Smooth muscle cell (in vitro differentiated cells): ENCODE measurements at regions not wholly inside any gene's neighbourhood (a gene's known extent, or its start where the extent isn't known, plus 50 kb on each side); places are given as distances from the start of the nearest gene placed in this dataset.
"Not testable (repeated sequence)": the region's sequence is repeated elsewhere in the genome, so short reads cannot be mapped to it uniquely, and the experiment has no call there.

Experiments used
- DNase-seq: peaks from one replicate; lab custom pipeline; 2025; ENCODE audit not compliant: unreplicated experiment; lab: John Stamatoyannopoulos, UW
- H2AFZ ChIP-seq: fragments of 200-600 bp; sonication (generic); 2 replicates; pipeline ENCODE4 v1.6.0; 2016; ENCODE audit warnings: antibody characterized with exemption, low read depth, mild to moderate bottlenecking
- H3F3A ChIP-seq: fragments of 200-600 bp; sonication (generic); 2 replicates; pipeline ENCODE4 v1.6.0; 2017; ENCODE audit warnings: antibody characterized with exemption, low read depth
- H3K27ac ChIP-seq: fragments of 200-600 bp; sonication (generic); 2 replicates; pipeline ENCODE4 v1.5.1; 2016; ENCODE audit warnings: low read depth, mild to moderate bottlenecking
- H3K27me3 ChIP-seq: fragments of 200-600 bp; sonication (generic); 2 replicates; pipeline ENCODE4 v1.6.1; 2016; ENCODE audit warnings: low read depth, mild to moderate bottlenecking
- H3K36me3 ChIP-seq: fragments of 200-600 bp; sonication (generic); 2 replicates; pipeline ENCODE4 v1.5.1; 2016; ENCODE audit warnings: low read depth
- H3K4me1 ChIP-seq: fragments of 200-600 bp; sonication (generic); 2 replicates; pipeline ENCODE4 v1.5.1; 2016; ENCODE audit warnings: low read depth
- H3K4me2 ChIP-seq: fragments of 200-600 bp; sonication (generic); 2 replicates; pipeline ENCODE4 v1.6.0; 2016; ENCODE audit warnings: mild to moderate bottlenecking
- H3K4me3 ChIP-seq: fragments of 200-600 bp; sonication (generic); 2 replicates; pipeline ENCODE4 v1.5.1; 2016; ENCODE audit warnings: mild to moderate bottlenecking
- H3K79me2 ChIP-seq: fragments of 200-600 bp; sonication (generic); 2 replicates; pipeline ENCODE4 v1.6.0; 2016; ENCODE audit warnings: low read depth, mild to moderate bottlenecking
- H3K9ac ChIP-seq: fragments of 200-600 bp; sonication (generic); 2 replicates; pipeline ENCODE4 v1.6.0; 2016; ENCODE audit warnings: low read depth
- H3K9me3 ChIP-seq: fragments of 200-600 bp; sonication (generic); replicated peaks from 2 replicates; pipeline ENCODE4 v1.5.1; 2016; ENCODE audit warnings: low read depth
- H4K20me1 ChIP-seq: fragments of 200-600 bp; sonication (generic); 2 replicates; pipeline ENCODE4 v1.6.0; 2016; ENCODE audit warnings: low read depth
- CTCF ChIP-seq: fragments of 200-600 bp; sonication (generic); IDR thresholded peaks from 2 replicates; pipeline ENCODE4 v1.5.1; 2017; ENCODE audit warnings: borderline replicate concordance, mild to moderate bottlenecking, antibody characterized with exemption; ENCODE audit not compliant: insufficient read depth, poor library complexity, severe bottlenecking
- WGBS: methylation state at CpG from one replicate; pipeline ENCODE4 v1.1.7; 2016; ENCODE audit warnings: low lambda C conversion rate; 5-methylcytosine and 5-hydroxymethylcytosine counted together

GRCh38 chr3:104245261-104245660, 1121.4 kb upstream of the ALCAM start:
- Histone ChIP-seq H3K9ac (no peak overlapping the region), H3K27ac (no peak overlapping the region), H4K20me1 (no peaks in the 10 kb centered on the region), H3F3A (no peaks in the 10 kb centered on the region), H3K9me3 (peaks cover 9% of the 10 kb centered on the region), H3K4me2 (no peak overlapping the region), H3K79me2 (no peaks in the 10 kb centered on the region), H3K27me3 (no peaks in the 10 kb centered on the region), H3K4me3 (no peak overlapping the region), H3K4me1 (no peaks in the 10 kb centered on the region), H2AFZ (no peak overlapping the region), H3K36me3 (no peaks in the 10 kb centered on the region)
- no peak for DNase-seq
- 63% methylated on average over 3 of the region's 3 CpGs for WGBS
- no peak for TF ChIP-seq CTCF

GRCh38 chr3:104245981-104246380, 1120.7 kb upstream of the ALCAM start:
- TF ChIP-seq CTCF, result no peak
- Histone ChIP-seq H3K4me1 (no peaks in the 10 kb centered on the region), H3K9me3 (peaks cover 6% of the 10 kb centered on the region), H3K79me2 (no peaks in the 10 kb centered on the region), H3K9ac (no peak overlapping the region), H3K27ac (no peak overlapping the region), H2AFZ (no peak overlapping the region), H3K4me3 (no peak overlapping the region), H3K36me3 (no peaks in the 10 kb centered on the region), H3F3A (no peaks in the 10 kb centered on the region), H3K27me3 (no peaks in the 10 kb centered on the region), H3K4me2 (no peak overlapping the region), H4K20me1 (no peaks in the 10 kb centered on the region)
- 64% methylated on average over 2 of the region's 2 CpGs for WGBS
- DNase-seq, result no peak

GRCh38 chr3:104257486-104257885, 1109.2 kb upstream of the ALCAM start:
- H3K4me2 ChIP-seq, result no peak overlapping the region
- no peak overlapping the region for H3K27ac ChIP-seq
- no peaks in the 10 kb centered on the region for H3K9me3 ChIP-seq
- WGBS, result 59% methylated on average over 4 of the region's 4 CpGs
- no peak overlapping the region for H3K4me3 ChIP-seq
- DNase-seq, result no peak
- no peaks in the 10 kb centered on the region for H4K20me1 ChIP-seq
- no peak for TF ChIP-seq CTCF
- no peaks in the 10 kb centered on the region for H3K79me2 ChIP-seq
- H2AFZ ChIP-seq, result peak overlapping the region; percentile 24
- no peaks in the 10 kb centered on the region for H3K4me1 ChIP-seq
- H3K9ac ChIP-seq, result no peak overlapping the region
- H3K36me3 ChIP-seq, result no peaks in the 10 kb centered on the region
- no peaks in the 10 kb centered on the region for H3K27me3 ChIP-seq
- no peaks in the 10 kb centered on the region for H3F3A ChIP-seq

- Histone ChIP-seq H3K9ac (no peak overlapping the region), H3K4me2 (no peak overlapping the region), H2AFZ (no peak overlapping the region), H3K27me3 (no peaks in the 10 kb centered on the region), H3K4me1 (no peaks in the 10 kb centered on the region), H3K9me3 (no peaks in the 10 kb centered on the region), H3K36me3 (no peaks in the 10 kb centered on the region), H3K79me2 (no peaks in the 10 kb centered on the region), H4K20me1 (no peaks in the 10 kb centered on the region), H3K4me3 (no peak overlapping the region), H3K27ac (no peak overlapping the region), H3F3A (no peaks in the 10 kb centered on the region)
- 94% methylated on average over 2 of the region's 2 CpGs for WGBS
- DNase-seq, result no peak
- TF ChIP-seq CTCF, result no peak
Observed at GRCh38 chr3:104263477-104263876, 1103.2 kb upstream of the ALCAM start.

- H3F3A ChIP-seq, result not testable (repeated sequence)
Observed at GRCh38 chr3:104266219-104266618, 1100.5 kb upstream of the ALCAM start.

More at GRCh38 chr3:104266219-104266618, 1100.5 kb upstream of the ALCAM start:
- H3K4me2 ChIP-seq, H3K9me3 ChIP-seq, H4K20me1 ChIP-seq, DNase-seq, H3K4me3 ChIP-seq, H3K27me3 ChIP-seq, H3K4me1 ChIP-seq, H3K79me2 ChIP-seq, H3K9ac ChIP-seq, H2AFZ ChIP-seq, H3K36me3 ChIP-seq, H3K27ac ChIP-seq: not testable (repeated sequence)
- WGBS, result 77% methylated on average over 1 of the region's 1 CpG
